ENCODE measurements at regions not wholly inside any gene's neighbourhood (a gene's known extent, or its start where the extent isn't known, plus 50 kb on each side); places are given as distances from the start of the nearest gene placed in this dataset.

DNA sequence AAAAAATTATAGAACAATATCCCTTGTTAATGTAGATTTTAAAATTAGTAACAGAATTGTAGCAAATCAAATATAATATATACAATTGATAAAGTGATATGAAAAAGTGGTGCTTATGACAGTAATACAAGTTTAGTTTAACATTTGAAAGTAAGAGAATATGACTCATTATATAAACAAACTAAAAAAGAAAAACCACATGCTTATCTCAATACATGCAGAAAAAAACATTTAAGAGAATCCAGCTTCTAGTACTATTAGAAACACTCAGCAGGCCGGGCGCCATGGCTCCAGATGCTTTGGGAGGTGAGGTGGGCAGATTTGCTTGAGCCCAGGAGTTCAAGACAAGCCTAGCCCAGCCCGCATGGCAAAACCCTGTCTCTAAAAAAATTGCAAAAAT is 60.7 kb upstream of the LAMA2 start:
- TF ChIP-seq, protein P1, sequence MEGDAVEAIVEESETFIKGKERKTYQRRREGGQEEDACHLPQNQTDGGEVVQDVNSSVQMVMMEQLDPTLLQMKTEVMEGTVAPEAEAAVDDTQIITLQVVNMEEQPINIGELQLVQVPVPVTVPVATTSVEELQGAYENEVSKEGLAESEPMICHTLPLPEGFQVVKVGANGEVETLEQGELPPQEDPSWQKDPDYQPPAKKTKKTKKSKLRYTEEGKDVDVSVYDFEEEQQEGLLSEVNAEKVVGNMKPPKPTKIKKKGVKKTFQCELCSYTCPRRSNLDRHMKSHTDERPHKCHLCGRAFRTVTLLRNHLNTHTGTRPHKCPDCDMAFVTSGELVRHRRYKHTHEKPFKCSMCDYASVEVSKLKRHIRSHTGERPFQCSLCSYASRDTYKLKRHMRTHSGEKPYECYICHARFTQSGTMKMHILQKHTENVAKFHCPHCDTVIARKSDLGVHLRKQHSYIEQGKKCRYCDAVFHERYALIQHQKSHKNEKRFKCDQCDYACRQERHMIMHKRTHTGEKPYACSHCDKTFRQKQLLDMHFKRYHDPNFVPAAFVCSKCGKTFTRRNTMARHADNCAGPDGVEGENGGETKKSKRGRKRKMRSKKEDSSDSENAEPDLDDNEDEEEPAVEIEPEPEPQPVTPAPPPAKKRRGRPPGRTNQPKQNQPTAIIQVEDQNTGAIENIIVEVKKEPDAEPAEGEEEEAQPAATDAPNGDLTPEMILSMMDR (conservative IDR thresholded peaks at IDR 0.05), result no peak
- TF ChIP-seq ZFX (IDR thresholded peaks at IDR 0.05), result no peak
